ACC112 (cell line): ENCODE measurements at regions not wholly inside any gene's neighbourhood (a gene's known extent, or its start where the extent isn't known, plus 50 kb on each side); places are given as distances from the start of the nearest gene placed in this dataset.
"Not testable (repeated sequence)": the region's sequence is repeated elsewhere in the genome, so short reads cannot be mapped to it uniquely, and the experiment has no call there.

Experiments used
- H2AFZ ChIP-seq: fragments of 200-600 bp; sonication (generic); one replicate; pipeline ENCODE4 v1.6.0; 2017; ENCODE audit warnings: antibody characterized with exemption, low read length; ENCODE audit not compliant: unreplicated experiment
- H3K27ac ChIP-seq: fragments of 200-600 bp; sonication (generic); 2 replicates; pipeline ENCODE4 v1.5.1; 2014; ENCODE audit warnings: low read depth, mild to moderate bottlenecking, antibody characterized with exemption, low read length, moderate library complexity
- H3K27me3 ChIP-seq: fragments of 200-600 bp; sonication (generic); 2 replicates; pipeline ENCODE4 v1.6.1; 2014; ENCODE audit warnings: mild to moderate bottlenecking, antibody characterized with exemption, low read length, moderate library complexity, mixed read lengths; ENCODE audit not compliant: insufficient read depth
- H3K36me3 ChIP-seq: fragments of 200-600 bp; sonication (generic); 2 replicates; pipeline ENCODE4 v1.6.1; 2016; ENCODE audit warnings: mild to moderate bottlenecking, antibody characterized with exemption, low read length, moderate library complexity, mixed read lengths; ENCODE audit not compliant: insufficient read depth
- H3K4me1 ChIP-seq: fragments of 200-600 bp; sonication (generic); one replicate; pipeline ENCODE4 v1.6.1; 2016; ENCODE audit warnings: low read length, mixed read lengths; ENCODE audit not compliant: insufficient read depth, unreplicated experiment, control insufficient read depth
- H3K4me3 ChIP-seq: fragments of 200-600 bp; sonication (generic); 2 replicates; pipeline ENCODE4 v1.5.1; 2014; ENCODE audit warnings: mild to moderate bottlenecking, low read depth, low read length
- H3K79me2 ChIP-seq: fragments of 200-600 bp; sonication (generic); one replicate; pipeline ENCODE4 v1.6.0; 2016; ENCODE audit warnings: low read length; ENCODE audit not compliant: control insufficient read depth, unreplicated experiment, insufficient read depth

- H2AFZ ChIP-seq = no peak overlapping the region
- H3K79me2 ChIP-seq = no peaks in the 10 kb centered on the region
- H3K27ac ChIP-seq = no peak overlapping the region
- no peaks in the 10 kb centered on the region for H3K4me1 ChIP-seq
- no peaks in the 10 kb centered on the region for H3K36me3 ChIP-seq
- H3K4me3 ChIP-seq = no peak overlapping the region
- H3K27me3 ChIP-seq = no peaks in the 10 kb centered on the region
These were observed 400.0 kb upstream of the HTR1E start for GRCh38 chr6:86537292-86537861.

GRCh38 chr6:86536121-86536520 is 401.2 kb upstream of the HTR1E start:
- H3K36me3 ChIP-seq = no peaks in the 10 kb centered on the region
- H2AFZ ChIP-seq = no peak overlapping the region
- H3K79me2 ChIP-seq = no peaks in the 10 kb centered on the region
- no peak overlapping the region for H3K27ac ChIP-seq
- H3K27me3 ChIP-seq = no peaks in the 10 kb centered on the region
- H3K4me3 ChIP-seq = no peak overlapping the region
- H3K4me1 ChIP-seq = no peaks in the 10 kb centered on the region

- no peak overlapping the region for H2AFZ ChIP-seq
- no peak overlapping the region for H3K27ac ChIP-seq
- no peaks in the 10 kb centered on the region for H3K27me3 ChIP-seq
- H3K36me3 ChIP-seq = no peaks in the 10 kb centered on the region
- no peaks in the 10 kb centered on the region for H3K4me1 ChIP-seq
- H3K79me2 ChIP-seq = no peaks in the 10 kb centered on the region
- no peak overlapping the region for H3K4me3 ChIP-seq
These were observed 402.2 kb upstream of the HTR1E start for GRCh38 chr6:86535100-86535499.

GRCh38 chr6:86529635-86530034 is 407.7 kb upstream of the HTR1E start:
- Histone ChIP-seq H3K79me2 (no peaks in the 10 kb centered on the region), H3K4me3 (no peak overlapping the region), H3K4me1 (no peaks in the 10 kb centered on the region), H3K27ac (no peak overlapping the region), H2AFZ (no peak overlapping the region), H3K27me3 (no peaks in the 10 kb centered on the region), H3K36me3 (no peaks in the 10 kb centered on the region)

DNA sequence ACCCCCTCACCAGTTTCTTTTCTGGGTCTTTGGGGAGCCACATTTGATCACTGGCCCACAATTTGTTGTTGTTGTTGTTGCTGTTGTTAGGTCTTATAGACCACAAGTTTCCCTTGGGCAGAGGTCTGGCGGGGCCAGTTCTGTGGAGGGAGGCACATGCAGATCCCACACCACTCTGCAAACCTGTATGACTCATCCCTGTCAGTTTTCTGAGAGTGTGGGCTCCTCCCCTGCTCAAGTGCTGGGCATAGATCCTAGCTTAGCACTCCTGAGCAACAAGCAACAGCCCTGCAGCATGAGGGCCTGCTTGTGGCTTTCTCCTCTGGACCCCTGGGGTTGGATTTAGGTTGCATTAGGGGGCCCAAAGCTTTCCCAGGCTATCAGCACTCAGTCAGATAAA is 411.1 kb upstream of the HTR1E start:
- H3K4me1 ChIP-seq = no peaks in the 10 kb centered on the region
- no peaks in the 10 kb centered on the region for H3K79me2 ChIP-seq
- no peak overlapping the region for H2AFZ ChIP-seq
- H3K27ac ChIP-seq = no peak overlapping the region
- H3K36me3 ChIP-seq = no peaks in the 10 kb centered on the region
- H3K4me3 ChIP-seq = no peak overlapping the region
- no peaks in the 10 kb centered on the region for H3K27me3 ChIP-seq

DNA sequence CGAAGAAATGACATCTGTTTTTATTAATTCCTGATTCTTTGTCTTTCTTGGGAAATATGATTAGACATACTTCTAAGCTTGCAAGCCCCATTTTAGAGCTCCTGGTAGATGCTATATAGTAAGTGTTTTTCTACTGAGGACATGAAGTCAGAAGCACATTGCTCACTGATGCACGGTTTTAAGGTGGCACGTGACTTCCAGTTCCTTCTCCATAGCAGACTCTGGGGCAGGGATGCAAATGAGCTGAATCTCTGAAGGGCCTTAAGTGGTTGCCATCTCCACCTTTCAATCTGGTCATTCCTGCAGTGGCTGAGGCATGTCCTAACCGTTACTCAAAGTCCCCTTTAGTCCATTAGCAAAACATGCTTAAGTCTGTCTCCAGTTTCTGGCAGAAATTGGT is 421.2 kb upstream of the HTR1E start:
- no peaks in the 10 kb centered on the region for H3K36me3 ChIP-seq
- H3K27me3 ChIP-seq = no peaks in the 10 kb centered on the region
- H3K4me1 ChIP-seq = no peaks in the 10 kb centered on the region
- no peaks in the 10 kb centered on the region for H3K79me2 ChIP-seq
- no peak overlapping the region for H3K4me3 ChIP-seq
- no peak overlapping the region for H2AFZ ChIP-seq
- no peak overlapping the region for H3K27ac ChIP-seq

DNA sequence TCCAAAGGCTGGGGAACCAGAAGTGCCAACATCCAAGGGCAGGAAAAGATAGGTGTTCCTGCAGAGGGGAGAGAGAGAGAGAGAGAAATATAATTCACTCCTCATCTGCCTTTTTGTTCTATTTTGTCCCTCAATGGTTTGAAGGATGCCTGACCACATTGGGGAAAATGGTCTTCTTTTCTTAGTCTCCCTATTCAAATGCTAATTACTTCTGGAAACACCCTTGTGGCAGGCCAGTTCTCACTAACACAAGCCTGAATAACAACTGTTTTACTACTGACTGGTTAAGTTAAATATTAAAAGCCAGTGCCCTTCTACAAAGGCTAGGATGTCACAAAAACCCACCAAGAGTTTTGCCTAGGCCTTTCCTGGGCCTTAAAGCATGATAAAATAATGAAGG is 425.4 kb upstream of the HTR1E start:
- Histone ChIP-seq H3K27ac (no peak overlapping the region), H2AFZ (no peak overlapping the region), H3K4me3 (no peak overlapping the region), H3K79me2 (no peaks in the 10 kb centered on the region), H3K27me3 (no peaks in the 10 kb centered on the region), H3K4me1 (no peaks in the 10 kb centered on the region), H3K36me3 (no peaks in the 10 kb centered on the region)

GRCh38 chr6:86508230-86508629 is 429.1 kb upstream of the HTR1E start:
- Histone ChIP-seq H3K4me3 (no peak overlapping the region), H2AFZ (no peak overlapping the region)

DNA sequence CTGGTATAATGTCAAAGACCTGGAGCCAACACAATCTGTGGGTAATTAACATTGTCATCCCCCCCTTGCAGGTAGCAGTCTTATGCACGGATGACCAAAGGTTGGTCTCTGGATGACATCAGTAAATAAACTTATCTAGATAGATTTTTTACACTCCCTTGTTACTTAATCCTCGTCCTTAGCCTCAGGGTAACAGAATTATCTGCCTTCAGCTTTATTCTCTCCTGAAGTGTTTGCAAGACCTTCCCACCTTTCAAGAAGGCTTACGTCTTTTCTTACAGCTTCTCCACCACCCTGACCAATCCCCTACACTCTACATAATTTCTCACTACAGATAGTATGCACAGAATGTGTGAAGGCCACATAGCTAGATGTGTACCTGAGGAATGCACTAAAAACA is 434.8 kb upstream of the HTR1E start:
- Histone ChIP-seq H2AFZ (no peak overlapping the region), H3K27me3 (no peaks in the 10 kb centered on the region), H3K4me3 (no peak overlapping the region), H3K79me2 (no peaks in the 10 kb centered on the region), H3K36me3 (no peaks in the 10 kb centered on the region), H3K27ac (no peak overlapping the region), H3K4me1 (no peaks in the 10 kb centered on the region)

More at GRCh38 chr6:86508230-86508629, 429.1 kb upstream of the HTR1E start:
- no peaks in the 10 kb centered on the region for H3K4me1 ChIP-seq
- H3K27me3 ChIP-seq = no peaks in the 10 kb centered on the region
- no peak overlapping the region for H3K27ac ChIP-seq
- H3K36me3 ChIP-seq = no peaks in the 10 kb centered on the region
- no peaks in the 10 kb centered on the region for H3K79me2 ChIP-seq

GRCh38 chr6:86500035-86500434 is 437.3 kb upstream of the HTR1E start:
- H3K4me1 ChIP-seq = no peaks in the 10 kb centered on the region
- no peak overlapping the region for H3K27ac ChIP-seq
- H3K4me3 ChIP-seq = no peak overlapping the region
- H2AFZ ChIP-seq = no peak overlapping the region
- H3K36me3 ChIP-seq = no peaks in the 10 kb centered on the region
- H3K79me2 ChIP-seq = no peaks in the 10 kb centered on the region
- no peaks in the 10 kb centered on the region for H3K27me3 ChIP-seq

GRCh38 chr6:86489042-86489441 is 448.3 kb upstream of the HTR1E start:
- not testable (repeated sequence) for H2AFZ ChIP-seq, H3K36me3 ChIP-seq, H3K4me3 ChIP-seq, H3K79me2 ChIP-seq, H3K27ac ChIP-seq, H3K4me1 ChIP-seq, H3K27me3 ChIP-seq
